ENCODE measurements at regions not wholly inside any gene's neighbourhood (a gene's known extent, or its start where the extent isn't known, plus 50 kb on each side); places are given as distances from the start of the nearest gene placed in this dataset.

DNA sequence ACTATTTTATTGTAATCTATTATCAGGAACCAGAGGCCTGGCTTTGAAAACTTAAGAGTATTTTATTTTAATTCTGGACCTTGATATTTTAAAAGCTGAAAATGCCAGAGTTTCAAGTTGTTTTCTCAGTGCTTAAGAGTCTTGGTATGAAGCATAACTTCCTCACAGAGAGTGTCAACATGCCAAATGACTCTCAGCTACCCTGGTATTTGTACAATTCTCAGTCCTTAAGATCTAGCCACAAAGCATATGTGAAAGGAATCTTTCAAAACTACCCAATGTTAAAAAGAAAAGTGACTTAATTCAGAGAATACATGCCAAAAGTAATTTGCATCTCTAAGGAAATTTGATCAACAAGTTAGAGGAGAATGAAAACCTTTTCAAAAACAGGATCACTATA lies 171.9 kb downstream of the DKK2 start:
- no peaks in the 10 kb centered on the region for H3K36me3 ChIP-seq (ENCODE audit: control insufficient read depth, insufficient read depth, low read length)
- ChIA-PET CTCF (no interaction called here), POLR2A (no interaction called here)
- DNase-seq (ENCODE audit: low read depth, low spot score) (no peak), ATAC-seq (no peak)
- in situ Hi-C loops (cut with HindIII; ENCODE audit: low pct_unique_long_range_greater_than_20kb, low sequenced_read_pairs), result no loop called here
- BruUV-seq (replicated peaks), result no TSS peak
- no peak overlapping the region for H3K27ac ChIP-seq (ENCODE audit: low read length)
- no peak overlapping the region for H3K4me3 ChIP-seq (ENCODE audit: low read depth in 2 of 2, low read length in 2 of 2)
- intact Hi-C loops (cut with micrococcal nuclease; ENCODE audit: unreplicated experiment), result no loop called here
- TF ChIP-seq, protein P1, sequence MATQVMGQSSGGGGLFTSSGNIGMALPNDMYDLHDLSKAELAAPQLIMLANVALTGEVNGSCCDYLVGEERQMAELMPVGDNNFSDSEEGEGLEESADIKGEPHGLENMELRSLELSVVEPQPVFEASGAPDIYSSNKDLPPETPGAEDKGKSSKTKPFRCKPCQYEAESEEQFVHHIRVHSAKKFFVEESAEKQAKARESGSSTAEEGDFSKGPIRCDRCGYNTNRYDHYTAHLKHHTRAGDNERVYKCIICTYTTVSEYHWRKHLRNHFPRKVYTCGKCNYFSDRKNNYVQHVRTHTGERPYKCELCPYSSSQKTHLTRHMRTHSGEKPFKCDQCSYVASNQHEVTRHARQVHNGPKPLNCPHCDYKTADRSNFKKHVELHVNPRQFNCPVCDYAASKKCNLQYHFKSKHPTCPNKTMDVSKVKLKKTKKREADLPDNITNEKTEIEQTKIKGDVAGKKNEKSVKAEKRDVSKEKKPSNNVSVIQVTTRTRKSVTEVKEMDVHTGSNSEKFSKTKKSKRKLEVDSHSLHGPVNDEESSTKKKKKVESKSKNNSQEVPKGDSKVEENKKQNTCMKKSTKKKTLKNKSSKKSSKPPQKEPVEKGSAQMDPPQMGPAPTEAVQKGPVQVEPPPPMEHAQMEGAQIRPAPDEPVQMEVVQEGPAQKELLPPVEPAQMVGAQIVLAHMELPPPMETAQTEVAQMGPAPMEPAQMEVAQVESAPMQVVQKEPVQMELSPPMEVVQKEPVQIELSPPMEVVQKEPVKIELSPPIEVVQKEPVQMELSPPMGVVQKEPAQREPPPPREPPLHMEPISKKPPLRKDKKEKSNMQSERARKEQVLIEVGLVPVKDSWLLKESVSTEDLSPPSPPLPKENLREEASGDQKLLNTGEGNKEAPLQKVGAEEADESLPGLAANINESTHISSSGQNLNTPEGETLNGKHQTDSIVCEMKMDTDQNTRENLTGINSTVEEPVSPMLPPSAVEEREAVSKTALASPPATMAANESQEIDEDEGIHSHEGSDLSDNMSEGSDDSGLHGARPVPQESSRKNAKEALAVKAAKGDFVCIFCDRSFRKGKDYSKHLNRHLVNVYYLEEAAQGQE (IDR thresholded peaks at IDR 0.05; ENCODE audit: insufficient read depth in 1 of 2, low read depth in 2 of 2, low read length in 1 of 2), result no peak
- TF ChIP-seq, protein P2, sequence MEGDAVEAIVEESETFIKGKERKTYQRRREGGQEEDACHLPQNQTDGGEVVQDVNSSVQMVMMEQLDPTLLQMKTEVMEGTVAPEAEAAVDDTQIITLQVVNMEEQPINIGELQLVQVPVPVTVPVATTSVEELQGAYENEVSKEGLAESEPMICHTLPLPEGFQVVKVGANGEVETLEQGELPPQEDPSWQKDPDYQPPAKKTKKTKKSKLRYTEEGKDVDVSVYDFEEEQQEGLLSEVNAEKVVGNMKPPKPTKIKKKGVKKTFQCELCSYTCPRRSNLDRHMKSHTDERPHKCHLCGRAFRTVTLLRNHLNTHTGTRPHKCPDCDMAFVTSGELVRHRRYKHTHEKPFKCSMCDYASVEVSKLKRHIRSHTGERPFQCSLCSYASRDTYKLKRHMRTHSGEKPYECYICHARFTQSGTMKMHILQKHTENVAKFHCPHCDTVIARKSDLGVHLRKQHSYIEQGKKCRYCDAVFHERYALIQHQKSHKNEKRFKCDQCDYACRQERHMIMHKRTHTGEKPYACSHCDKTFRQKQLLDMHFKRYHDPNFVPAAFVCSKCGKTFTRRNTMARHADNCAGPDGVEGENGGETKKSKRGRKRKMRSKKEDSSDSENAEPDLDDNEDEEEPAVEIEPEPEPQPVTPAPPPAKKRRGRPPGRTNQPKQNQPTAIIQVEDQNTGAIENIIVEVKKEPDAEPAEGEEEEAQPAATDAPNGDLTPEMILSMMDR (IDR thresholded peaks at IDR 0.05), result no peak
- TF ChIP-seq TCF7L2 (IDR thresholded peaks at IDR 0.05; ENCODE audit: low read depth, low read length) (no peak), POLR2AphosphoS5 (IDR thresholded peaks at IDR 0.05; ENCODE audit: low read depth, low read length) (no peak), SIN3A (IDR thresholded peaks at IDR 0.05; ENCODE audit: borderline replicate concordance, insufficient read depth, low read depth, low read length) (no peak)
- H3K4me1 ChIP-seq (ENCODE audit: control insufficient read depth, insufficient read depth, low read length), result no peaks in the 10 kb centered on the region
- no peaks in the 10 kb centered on the region for H3K9me3 ChIP-seq (ENCODE audit: control insufficient read depth, insufficient read depth, low read depth, low read length)
- no peaks in the 10 kb centered on the region for H3K27me3 ChIP-seq (ENCODE audit: control insufficient read depth, insufficient read depth, low read length)

DNA sequence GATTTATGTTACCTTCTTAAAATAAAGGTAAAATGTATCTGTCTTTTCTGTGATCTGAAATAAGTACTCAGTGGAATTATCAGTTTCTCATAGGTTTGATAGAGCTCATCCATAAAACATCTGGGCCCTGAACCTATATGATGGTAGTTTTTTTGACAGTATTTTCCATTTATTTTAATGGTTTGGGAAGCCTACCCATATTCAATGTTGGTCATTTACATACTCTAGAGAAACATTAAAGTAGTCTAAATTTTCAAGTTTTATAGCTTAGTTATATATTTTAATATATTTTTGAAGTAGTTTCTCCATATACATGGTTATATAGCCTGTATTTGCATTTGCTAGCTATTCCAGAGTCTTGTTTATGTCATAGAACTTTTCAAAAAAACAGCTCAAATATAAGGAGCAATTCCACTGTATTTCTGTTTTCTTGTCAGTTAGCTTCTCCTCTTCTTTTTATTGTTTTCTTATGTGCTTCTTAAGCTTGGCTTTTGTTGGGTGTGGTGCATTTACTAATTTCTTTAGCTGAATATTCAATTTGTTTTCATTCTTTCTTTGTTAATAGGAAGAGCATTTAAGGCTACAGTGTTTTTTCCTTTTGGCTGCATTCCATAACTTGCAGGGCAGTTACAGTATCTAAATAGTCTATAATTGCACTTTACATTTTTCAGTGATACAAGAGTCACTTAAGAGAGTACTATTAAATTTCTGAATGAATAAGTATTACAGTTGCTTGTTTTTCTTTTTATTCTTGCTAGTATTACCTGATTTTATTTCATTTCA lies 181.4 kb downstream of the DKK2 start:
- ChIA-PET CTCF (no interaction called here), POLR2A (no interaction called here)
- in situ Hi-C loops (cut with HindIII; ENCODE audit: low pct_unique_long_range_greater_than_20kb, low sequenced_read_pairs), result no loop called here

More for the DNA sequence above, 181.4 kb downstream of the DKK2 start:
- ATAC-seq (no peak), DNase-seq (ENCODE audit: low read depth, low spot score) (no peak)
- intact Hi-C loops (cut with micrococcal nuclease; ENCODE audit: unreplicated experiment), result no loop called here
- Histone ChIP-seq H3K9me3 (ENCODE audit: control insufficient read depth, insufficient read depth, low read depth, low read length) (no peaks in the 10 kb centered on the region), H3K4me3 (ENCODE audit: low read depth in 2 of 2, low read length in 2 of 2) (no peak overlapping the region), H3K27ac (ENCODE audit: low read length) (no peak overlapping the region), H3K4me1 (ENCODE audit: control insufficient read depth, insufficient read depth, low read length) (no peaks in the 10 kb centered on the region), H3K36me3 (ENCODE audit: control insufficient read depth, insufficient read depth, low read length) (no peaks in the 10 kb centered on the region), H3K27me3 (ENCODE audit: control insufficient read depth, insufficient read depth, low read length) (no peaks in the 10 kb centered on the region)
- TF ChIP-seq TCF7L2 (IDR thresholded peaks at IDR 0.05; ENCODE audit: low read depth, low read length) (no peak), SIN3A (IDR thresholded peaks at IDR 0.05; ENCODE audit: borderline replicate concordance, insufficient read depth, low read depth, low read length) (no peak), POLR2AphosphoS5 (IDR thresholded peaks at IDR 0.05; ENCODE audit: low read depth, low read length) (no peak)
- TF ChIP-seq, protein P2 (IDR thresholded peaks at IDR 0.05), result no peak
- TF ChIP-seq, protein P1 (IDR thresholded peaks at IDR 0.05; ENCODE audit: insufficient read depth in 1 of 2, low read depth in 2 of 2, low read length in 1 of 2), result no peak
- no TSS peak for BruUV-seq (replicated peaks)

Measured in Panc1 (cell line).